HG02885 (cell line): ENCODE measurements at regions not wholly inside any gene's neighbourhood (a gene's known extent, or its start where the extent isn't known, plus 50 kb on each side); places are given as distances from the start of the nearest gene placed in this dataset.
"Not testable (repeated sequence)": the region's sequence is repeated elsewhere in the genome, so short reads cannot be mapped to it uniquely, and the experiment has no call there.

ENCODE experiments used
- ATAC-seq: cut with Tn5 transposase; IDR thresholded peaks from one replicate; pipeline ENCODE4 v1.9.1; 2021; ENCODE audit warnings: mild to moderate bottlenecking; ENCODE audit not compliant: unreplicated experiment, poor library complexity

- ATAC-seq = not testable (repeated sequence)
Observed at GRCh38 chr3:147059500-147059899, 346.8 kb downstream of the ZIC4 start.

GRCh38 chr3:147049821-147050220, 356.5 kb downstream of the ZIC4 start:
- no peak for ATAC-seq

- no peak for ATAC-seq
Observed at GRCh38 chr3:147049305-147049704, 357.0 kb downstream of the ZIC4 start.

GRCh38 chr3:147046916-147047315, 359.4 kb downstream of the ZIC4 start:
- ATAC-seq = no peak

GRCh38 chr3:147038481-147038880, 367.9 kb downstream of the ZIC4 start:
- no peak for ATAC-seq

GRCh38 chr3:147034359-147034758, 372.0 kb downstream of the ZIC4 start:
- ATAC-seq = no peak

- no peak for ATAC-seq
Observed at GRCh38 chr3:147030274-147030673, 376.1 kb downstream of the ZIC4 start.

GRCh38 chr3:147015334-147015733, 391.0 kb downstream of the ZIC4 start:
- ATAC-seq = no peak

- no peak for ATAC-seq
Observed at GRCh38 chr3:147008886-147009285, 397.5 kb downstream of the ZIC4 start.

- no peak for ATAC-seq
Observed at GRCh38 chr3:147008458-147008857, 397.9 kb downstream of the ZIC4 start.

- no peak for ATAC-seq
Observed at GRCh38 chr3:147007736-147008245, 398.6 kb downstream of the ZIC4 start.

- no peak for ATAC-seq
Observed at GRCh38 chr3:147002721-147003120, 397.6 kb upstream of the PLSCR5 start.

- ATAC-seq = no peak
Observed at GRCh38 chr3:147000274-147000673, 395.1 kb upstream of the PLSCR5 start.

GRCh38 chr3:146991907-146992306, 386.8 kb upstream of the PLSCR5 start:
- no peak for ATAC-seq

GRCh38 chr3:146975476-146975875, 370.3 kb upstream of the PLSCR5 start:
- ATAC-seq = no peak

GRCh38 chr3:146975032-146975431, 369.9 kb upstream of the PLSCR5 start:
- no peak for ATAC-seq

- ATAC-seq = no peak
Observed at GRCh38 chr3:146974001-146974400, 368.9 kb upstream of the PLSCR5 start.

GRCh38 chr3:146972726-146973125, 367.6 kb upstream of the PLSCR5 start:
- ATAC-seq = no peak

- ATAC-seq = no peak
Observed at GRCh38 chr3:146970236-146970635, 365.1 kb upstream of the PLSCR5 start.

GRCh38 chr3:146969356-146969755, 364.2 kb upstream of the PLSCR5 start:
- ATAC-seq = no peak

GRCh38 chr3:146968204-146968651, 363.1 kb upstream of the PLSCR5 start:
- ATAC-seq = no peak

GRCh38 chr3:146967783-146968182, 362.6 kb upstream of the PLSCR5 start:
- ATAC-seq = no peak

GRCh38 chr3:146966124-146966523, 361.0 kb upstream of the PLSCR5 start:
- no peak for ATAC-seq
